K562 (cell line): ENCODE measurements at regions not wholly inside any gene's neighbourhood (a gene's known extent, or its start where the extent isn't known, plus 50 kb on each side); places are given as distances from the start of the nearest gene placed in this dataset.

ENCODE experiments used
- ATAC-seq: fragments of 200-7000 bp; cut with Tn5 transposase; 3 replicates; pipeline ENCODE4 v1.9.1; 2020; ENCODE audit warnings: moderate library complexity
- BruUV-seq: library from RNA; stranded (reverse); fragments of 400-500 nt; replicated peaks from 2 replicates; lab custom pipeline; 2021; lab: Mats Ljungman, UMichigan
- CTCF ChIA-PET: fragments of 300-600 bp; formaldehyde crosslinking; extraction: SDS; loops from one replicate; lab custom pipeline; 2021; ENCODE audit warnings: low intra/inter-chr PET ratio; lab: Yijun Ruan, JAX
- POLR2A ChIA-PET: fragments of 300-600, 350-650 bp; sonication (Branson Sonifier 250); formaldehyde crosslinking; extraction: SDS; loops from one replicate; lab custom pipeline; 2021; ENCODE audit warnings: antibody characterized with exemption, inconsistent platforms; lab: Yijun Ruan, JAX
- DNase-seq, 4 experiments: peaks; one replicate each; pipeline versions ENCODE4 v3.0.0 to v3.0.0-alpha.2; 2011 to 2018; ENCODE audit warnings: low spot score in 3 of 4, mixed read lengths in 3 of 4; ENCODE audit errors: extremely low read depth in 1 of 4
- FAIRE-seq: peaks from 2 replicates; lab custom pipeline; 2011; peaks lifted over from hg19 to GRCh38; lab: Jason Lieb, UNC
- H2AFZ ChIP-seq: 2 replicates; pipeline ENCODE4 v1.6.0; 2011; ENCODE audit warnings: low read depth, low read length, control low read depth, inconsistent platforms
- H3K27ac ChIP-seq: fragments of 200-600 bp; 3 replicates; pipeline ENCODE4 v1.8.0; 2011; ENCODE audit warnings: low read depth, mild to moderate bottlenecking, control low read depth, inconsistent platforms, low read length, moderate library complexity, mixed read lengths; ENCODE audit errors: extremely low read depth
- H3K27me3 ChIP-seq, 2 experiments: fragments of 300-600 bp in 1 of 2; 2 replicates in 1 of 2; 3 replicates in 1 of 2; pipeline versions ENCODE4 v1.6.0 to v1.8.0; 2011; ENCODE audit warnings: inconsistent platforms in 2 of 2, low read length in 2 of 2, mild to moderate bottlenecking in 1 of 2, mixed read lengths in 1 of 2, moderate library complexity in 1 of 2; ENCODE audit not compliant: control insufficient read depth in 2 of 2, insufficient read depth in 2 of 2
- H3K36me3 ChIP-seq: fragments of 300-600 bp; 3 replicates; pipeline ENCODE4 v1.8.0; 2011; ENCODE audit warnings: mild to moderate bottlenecking, low read length, inconsistent platforms; ENCODE audit not compliant: control insufficient read depth, insufficient read depth
- H3K4me1 ChIP-seq, 2 experiments: fragments of 200-600 bp in 1 of 2; replicated peaks in 1 of 2; 2 replicates in 1 of 2; 3 replicates in 1 of 2; pipeline versions ENCODE4 v1.5.1 to v1.8.0; 2011; ENCODE audit warnings: inconsistent platforms in 2 of 2, low read length in 2 of 2, mild to moderate bottlenecking in 1 of 2, mixed read lengths in 1 of 2, moderate library complexity in 1 of 2; ENCODE audit not compliant: control insufficient read depth in 2 of 2, insufficient read depth in 2 of 2
- H3K4me2 ChIP-seq: 2 replicates; pipeline ENCODE4 v1.6.1; 2011; ENCODE audit warnings: low read length, control low read depth, inconsistent platforms, mixed read lengths; ENCODE audit not compliant: insufficient read depth
- H3K4me3 ChIP-seq: fragments of 200-600 bp; sonication (generic), shearing (Covaris generic); 2 replicates; pipeline ENCODE4 v1.5.1; 2016; ENCODE audit warnings: control low read depth, inconsistent platforms
- H3K79me2 ChIP-seq: fragments of 200-600 bp; 3 replicates; pipeline ENCODE4 v1.8.0; 2011; ENCODE audit warnings: low read length, inconsistent platforms; ENCODE audit not compliant: control insufficient read depth, insufficient read depth
- H3K9ac ChIP-seq, 2 experiments: 2 replicates each; pipeline versions ENCODE4 v1.6.0 to v1.6.1; 2011; ENCODE audit warnings: low read depth in 2 of 2, low read length in 2 of 2, control low read depth in 1 of 2, inconsistent platforms in 1 of 2, mild to moderate bottlenecking in 1 of 2, mixed read lengths in 1 of 2; ENCODE audit not compliant: insufficient read depth in 1 of 2
- H3K9me1 ChIP-seq: one replicate; pipeline ENCODE4 v1.6.0; 2011; ENCODE audit warnings: inconsistent platforms, mild to moderate bottlenecking, low read length, moderate library complexity; ENCODE audit not compliant: control insufficient read depth, insufficient read depth
- H3K9me3 ChIP-seq: replicated peaks from 2 replicates; pipeline ENCODE4 v1.5.1; 2011; ENCODE audit warnings: low read depth, low read length, inconsistent platforms; ENCODE audit not compliant: control insufficient read depth, insufficient read depth
- H4K20me1 ChIP-seq: replicated peaks from 2 replicates; pipeline ENCODE4 v1.6.1; 2011; ENCODE audit warnings: low read length, inconsistent platforms, mixed read lengths; ENCODE audit not compliant: control insufficient read depth, insufficient read depth
- BCOR ChIP-seq: fragments of 450-650 bp; IDR thresholded peaks from 2 replicates; pipeline ENCODE4 v1.6.1; 2016
- ERF ChIP-seq: fragments of 450-650 bp; formaldehyde crosslinking; IDR thresholded peaks from 2 replicates; pipeline ENCODE4 v1.4.0; 2020; ENCODE audit warnings: mild to moderate bottlenecking, mixed read lengths
- FOXA1 ChIP-seq: fragments of 450-650 bp; IDR thresholded peaks from 2 replicates; pipeline ENCODE4 v1.6.1; 2016; ENCODE audit warnings: mild to moderate bottlenecking, borderline replicate concordance
- SMARCA5 ChIP-seq: fragments of 450-650 bp; IDR thresholded peaks from 2 replicates; pipeline ENCODE4 v1.6.1; 2016
- ZNF282 ChIP-seq: sonication (generic); formaldehyde crosslinking; IDR thresholded peaks from 2 replicates; pipeline ENCODE4 v1.8.1; 2023; ENCODE audit warnings: missing genetic modification reagents
- ZNF696 ChIP-seq: fragments of 250-450 bp; sonication (Bioruptor Pico); conservative IDR thresholded peaks from 2 replicates; pipeline ENCODE4 v1.4.0; 2020; ENCODE audit warnings: mild to moderate bottlenecking, moderate library complexity
- WGBS: fragments of 100-300 bp; shearing (Covaris generic); methylation state at CpG from one replicate; pipeline ENCODE4 v1.1.6; 2016; ENCODE audit warnings: low coverage, mixed read lengths; ENCODE audit not compliant: insufficient coverage; ENCODE audit errors: missing lambda C conversion rate; 5-methylcytosine and 5-hydroxymethylcytosine counted together
- in situ Hi-C: fragments of 300-500 bp; cut with MboI; formaldehyde crosslinking; loops from 4 replicates; pipeline ENCODE4 v1.15.0; 2018; ENCODE audit warnings: inconsistent platforms, mixed read lengths
- intact Hi-C: fragments of 100-400 bp; cut with micrococcal nuclease; formaldehyde crosslinking; loops from 2 replicates; pipeline ENCODE4 v1.14.2; 2022
- TF ChIP-seq, protein P1 (sequence below): sonication (generic); formaldehyde crosslinking; IDR thresholded peaks from 2 replicates; pipeline ENCODE4 v1.5.0; 2020; ENCODE audit warnings: missing genetic modification reagents
- TF ChIP-seq, protein P2 (sequence below): fragments of 450-650 bp; IDR thresholded peaks from 2 replicates; pipeline ENCODE4 v1.6.1; 2018; ENCODE audit not compliant: partially characterized antibody
- TF ChIP-seq, protein P3 (sequence below), 2 experiments: fragments of 450-650 bp in 1 of 2; sonication (generic) in 1 of 2; formaldehyde crosslinking in 1 of 2; IDR thresholded peaks; 2 replicates each; pipeline versions ENCODE4 v1.7.1 to v1.9.0; 2016 to 2022; ENCODE audit warnings: inconsistent platforms in 1 of 2, mild to moderate bottlenecking in 1 of 2, missing genetic modification reagents in 1 of 2

DNA sequence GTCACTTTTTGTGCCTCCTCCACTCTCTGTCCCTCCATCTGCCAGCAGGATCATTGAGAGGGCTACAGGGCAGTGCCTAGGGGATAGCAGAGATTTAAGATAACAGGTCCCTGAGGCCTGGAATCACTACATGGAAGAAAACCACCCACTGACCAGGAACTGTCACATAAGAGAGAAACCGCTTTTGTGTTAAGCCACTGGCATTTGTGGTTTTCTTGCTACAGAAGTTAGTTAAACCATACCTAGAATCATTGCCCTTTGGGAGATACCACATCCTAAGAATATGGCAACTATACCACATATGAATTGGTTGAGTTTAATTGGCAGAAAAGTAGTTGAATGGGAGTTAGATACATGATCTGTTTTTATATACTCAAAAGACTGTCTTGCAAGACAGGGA is 112.8 kb upstream of the LPP start (continued):
- TF ChIP-seq SMARCA5 (no peak), FOXA1 (no peak), ZNF282 (no peak), ZNF696 (CRISPR knock-in tag) (no peak), ERF (no peak)
- TF ChIP-seq, protein P1, sequence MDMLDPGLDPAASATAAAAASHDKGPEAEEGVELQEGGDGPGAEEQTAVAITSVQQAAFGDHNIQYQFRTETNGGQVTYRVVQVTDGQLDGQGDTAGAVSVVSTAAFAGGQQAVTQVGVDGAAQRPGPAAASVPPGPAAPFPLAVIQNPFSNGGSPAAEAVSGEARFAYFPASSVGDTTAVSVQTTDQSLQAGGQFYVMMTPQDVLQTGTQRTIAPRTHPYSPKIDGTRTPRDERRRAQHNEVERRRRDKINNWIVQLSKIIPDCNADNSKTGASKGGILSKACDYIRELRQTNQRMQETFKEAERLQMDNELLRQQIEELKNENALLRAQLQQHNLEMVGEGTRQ, result no peak

DNA sequence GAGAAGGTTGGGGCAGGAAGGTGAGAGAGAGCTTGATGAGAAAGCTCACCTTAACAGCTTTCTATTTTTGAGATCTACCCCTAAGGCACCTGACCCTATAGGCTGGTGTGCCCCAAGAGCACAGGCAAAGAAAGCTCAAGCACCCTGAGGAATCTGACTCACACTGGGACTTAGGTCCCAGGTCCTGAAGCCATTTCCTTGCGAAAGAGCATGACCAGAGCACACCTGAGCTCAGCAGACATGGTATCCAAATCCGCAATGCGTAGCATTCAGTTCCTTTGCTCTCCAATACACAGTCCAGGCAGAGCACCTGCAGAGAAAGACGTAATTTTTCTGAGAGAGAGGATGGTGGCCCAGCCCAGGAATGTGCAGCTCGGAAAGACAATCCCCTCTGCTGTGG is 112.1 kb upstream of the LPP start:
- POLR2A ChIA-PET, result no interaction called here
- H3K4me1 ChIP-seq, result no peaks in the 10 kb centered on the region
- in situ Hi-C loops, result no loop called here
- TF ChIP-seq, protein P2, sequence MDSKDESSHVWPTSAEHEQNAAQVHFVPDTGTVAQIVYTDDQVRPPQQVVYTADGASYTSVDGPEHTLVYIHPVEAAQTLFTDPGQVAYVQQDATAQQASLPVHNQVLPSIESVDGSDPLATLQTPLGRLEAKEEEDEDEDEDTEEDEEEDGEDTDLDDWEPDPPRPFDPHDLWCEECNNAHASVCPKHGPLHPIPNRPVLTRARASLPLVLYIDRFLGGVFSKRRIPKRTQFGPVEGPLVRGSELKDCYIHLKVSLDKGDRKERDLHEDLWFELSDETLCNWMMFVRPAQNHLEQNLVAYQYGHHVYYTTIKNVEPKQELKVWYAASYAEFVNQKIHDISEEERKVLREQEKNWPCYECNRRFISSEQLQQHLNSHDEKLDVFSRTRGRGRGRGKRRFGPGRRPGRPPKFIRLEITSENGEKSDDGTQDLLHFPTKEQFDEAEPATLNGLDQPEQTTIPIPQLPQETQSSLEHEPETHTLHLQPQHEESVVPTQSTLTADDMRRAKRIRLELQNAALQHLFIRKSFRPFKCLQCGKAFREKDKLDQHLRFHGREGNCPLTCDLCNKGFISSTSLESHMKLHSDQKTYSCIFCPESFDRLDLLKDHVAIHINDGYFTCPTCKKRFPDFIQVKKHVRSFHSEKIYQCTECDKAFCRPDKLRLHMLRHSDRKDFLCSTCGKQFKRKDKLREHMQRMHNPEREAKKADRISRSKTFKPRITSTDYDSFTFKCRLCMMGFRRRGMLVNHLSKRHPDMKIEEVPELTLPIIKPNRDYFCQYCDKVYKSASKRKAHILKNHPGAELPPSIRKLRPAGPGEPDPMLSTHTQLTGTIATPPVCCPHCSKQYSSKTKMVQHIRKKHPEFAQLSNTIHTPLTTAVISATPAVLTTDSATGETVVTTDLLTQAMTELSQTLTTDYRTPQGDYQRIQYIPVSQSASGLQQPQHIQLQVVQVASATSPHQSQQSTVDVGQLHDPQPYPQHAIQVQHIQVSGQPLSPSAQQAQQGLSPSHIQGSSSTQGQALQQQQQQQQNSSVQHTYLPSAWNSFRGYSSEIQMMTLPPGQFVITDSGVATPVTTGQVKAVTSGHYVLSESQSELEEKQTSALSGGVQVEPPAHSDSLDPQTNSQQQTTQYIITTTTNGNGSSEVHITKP, result no peak
- TF ChIP-seq BCOR, result no peak
- TF ChIP-seq, protein P3, sequence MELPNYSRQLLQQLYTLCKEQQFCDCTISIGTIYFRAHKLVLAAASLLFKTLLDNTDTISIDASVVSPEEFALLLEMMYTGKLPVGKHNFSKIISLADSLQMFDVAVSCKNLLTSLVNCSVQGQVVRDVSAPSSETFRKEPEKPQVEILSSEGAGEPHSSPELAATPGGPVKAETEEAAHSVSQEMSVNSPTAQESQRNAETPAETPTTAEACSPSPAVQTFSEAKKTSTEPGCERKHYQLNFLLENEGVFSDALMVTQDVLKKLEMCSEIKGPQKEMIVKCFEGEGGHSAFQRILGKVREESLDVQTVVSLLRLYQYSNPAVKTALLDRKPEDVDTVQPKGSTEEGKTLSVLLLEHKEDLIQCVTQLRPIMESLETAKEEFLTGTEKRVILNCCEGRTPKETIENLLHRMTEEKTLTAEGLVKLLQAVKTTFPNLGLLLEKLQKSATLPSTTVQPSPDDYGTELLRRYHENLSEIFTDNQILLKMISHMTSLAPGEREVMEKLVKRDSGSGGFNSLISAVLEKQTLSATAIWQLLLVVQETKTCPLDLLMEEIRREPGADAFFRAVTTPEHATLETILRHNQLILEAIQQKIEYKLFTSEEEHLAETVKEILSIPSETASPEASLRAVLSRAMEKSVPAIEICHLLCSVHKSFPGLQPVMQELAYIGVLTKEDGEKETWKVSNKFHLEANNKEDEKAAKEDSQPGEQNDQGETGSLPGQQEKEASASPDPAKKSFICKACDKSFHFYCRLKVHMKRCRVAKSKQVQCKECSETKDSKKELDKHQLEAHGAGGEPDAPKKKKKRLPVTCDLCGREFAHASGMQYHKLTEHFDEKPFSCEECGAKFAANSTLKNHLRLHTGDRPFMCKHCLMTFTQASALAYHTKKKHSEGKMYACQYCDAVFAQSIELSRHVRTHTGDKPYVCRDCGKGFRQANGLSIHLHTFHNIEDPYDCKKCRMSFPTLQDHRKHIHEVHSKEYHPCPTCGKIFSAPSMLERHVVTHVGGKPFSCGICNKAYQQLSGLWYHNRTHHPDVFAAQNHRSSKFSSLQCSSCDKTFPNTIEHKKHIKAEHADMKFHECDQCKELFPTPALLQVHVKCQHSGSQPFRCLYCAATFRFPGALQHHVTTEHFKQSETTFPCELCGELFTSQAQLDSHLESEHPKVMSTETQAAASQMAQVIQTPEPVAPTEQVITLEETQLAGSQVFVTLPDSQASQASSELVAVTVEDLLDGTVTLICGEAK (IDR thresholded peaks at IDR 0.05), result no peak
- TF ChIP-seq, protein P3 (CRISPR knock-in tag; IDR thresholded peaks at IDR 0.05), result no peak

More for the DNA sequence above, 112.1 kb upstream of the LPP start:
- ATAC-seq, result no peak
- CTCF ChIA-PET, result no interaction called here
- WGBS, result 2% methylated on average over 5 of the region's 5 CpGs
- no peaks in the 10 kb centered on the region for H3K27me3 ChIP-seq
- no peak overlapping the region for H2AFZ ChIP-seq
- no peaks in the 10 kb centered on the region for H3K9me1 ChIP-seq
- H4K20me1 ChIP-seq, result no peaks in the 10 kb centered on the region; the same call in 1 of the 2 replicates
- H3K79me2 ChIP-seq, result no peaks in the 10 kb centered on the region
- no peak for FAIRE-seq
- no peaks in the 10 kb centered on the region for H3K9me3 ChIP-seq
- H3K4me3 ChIP-seq, result no peak overlapping the region
- H3K27ac ChIP-seq, result no peak overlapping the region
- intact Hi-C loops, result loop anchor here (5.0 kb wide), 1 partner anchor 300 kb away; no protein-coding TSS in a partner anchor
- no peaks in the 10 kb centered on the region for H3K36me3 ChIP-seq
- no peak overlapping the region for H3K9ac ChIP-seq
- no TSS peak for BruUV-seq
- H3K4me2 ChIP-seq, result no peak overlapping the region
- no peak for DNase-seq
